Mesenchymal stem cell (in vitro differentiated cells and primary cell): ENCODE measurements at regions not wholly inside any gene's neighbourhood (a gene's known extent, or its start where the extent isn't known, plus 50 kb on each side); places are given as distances from the start of the nearest gene placed in this dataset.
"Not testable (repeated sequence)": the region's sequence is repeated elsewhere in the genome, so short reads cannot be mapped to it uniquely, and the experiment has no call there.

ENCODE experiments used
- DNase-seq: peaks from one replicate; pipeline ENCODE4 v3.0.0-alpha.2; 2013
- H2AFZ ChIP-seq: one replicate; pipeline ENCODE4 v1.6.1; 2013; ENCODE audit warnings: low read depth, mild to moderate bottlenecking, control low read depth, inconsistent platforms, low read length, moderate library complexity
- H2AK5ac ChIP-seq: 2 replicates; pipeline ENCODE4 v1.6.1; 2013; ENCODE audit warnings: low read length, moderate library complexity, mild to moderate bottlenecking, inconsistent platforms; ENCODE audit not compliant: severe bottlenecking
- H2BK120ac ChIP-seq: one replicate; pipeline ENCODE4 v1.6.1; 2013; ENCODE audit warnings: low read depth, mild to moderate bottlenecking, inconsistent platforms, low read length, moderate library complexity
- H2BK12ac ChIP-seq, 2 experiments: one replicate each; pipeline ENCODE4 v1.6.1; 2013; ENCODE audit warnings: inconsistent platforms in 2 of 2, low read length in 2 of 2, mild to moderate bottlenecking in 2 of 2, moderate library complexity in 2 of 2, control low read depth in 1 of 2
- H2BK15ac ChIP-seq: one replicate; pipeline ENCODE4 v1.6.1; 2013; ENCODE audit warnings: mild to moderate bottlenecking, low read depth, inconsistent platforms; ENCODE audit not compliant: poor library complexity, severe bottlenecking
- H2BK5ac ChIP-seq: 2 replicates; pipeline ENCODE4 v1.6.1; 2013; ENCODE audit warnings: low read depth, mild to moderate bottlenecking, low read length, control low read depth, inconsistent platforms; ENCODE audit not compliant: poor library complexity, severe bottlenecking
- H3K14ac ChIP-seq, 2 experiments: one replicate each; pipeline ENCODE4 v1.6.1; 2013; ENCODE audit warnings: inconsistent platforms in 2 of 2, low read length in 2 of 2, control low read depth in 1 of 2, mild to moderate bottlenecking in 1 of 2, moderate library complexity in 1 of 2
- H3K18ac ChIP-seq, 2 experiments: one replicate each; pipeline ENCODE4 v1.6.1; 2013; ENCODE audit warnings: inconsistent platforms in 2 of 2, low read length in 2 of 2, control low read depth in 1 of 2, low read depth in 1 of 2, mild to moderate bottlenecking in 1 of 2
- H3K23ac ChIP-seq, 2 experiments: one replicate each; pipeline ENCODE4 v1.6.1; 2013; ENCODE audit warnings: inconsistent platforms in 2 of 2, low read length in 2 of 2, mild to moderate bottlenecking in 2 of 2, moderate library complexity in 2 of 2, control low read depth in 1 of 2
- H3K27ac ChIP-seq: 2 replicates; pipeline ENCODE4 v1.5.1; 2013; ENCODE audit warnings: mild to moderate bottlenecking, moderate library complexity, low read length, control low read depth, inconsistent platforms; ENCODE audit not compliant: poor library complexity, severe bottlenecking
- H3K27me3 ChIP-seq, 2 experiments: 2 replicates each; pipeline versions ENCODE4 v1.6.1 to v1.7.0; 2013; ENCODE audit warnings: low read length in 2 of 2, mild to moderate bottlenecking in 2 of 2, moderate library complexity in 2 of 2, control low read depth in 1 of 2, inconsistent platforms in 1 of 2; ENCODE audit not compliant: control insufficient read depth in 1 of 2, insufficient read depth in 1 of 2
- H3K36me3 ChIP-seq, 2 experiments: 2 replicates each; pipeline versions ENCODE4 v1.6.1 to v1.7.0; 2013; ENCODE audit warnings: low read length in 2 of 2, control low read depth in 1 of 2, inconsistent platforms in 1 of 2, low read depth in 1 of 2, mild to moderate bottlenecking in 1 of 2; ENCODE audit not compliant: insufficient read depth in 2 of 2, control insufficient read depth in 1 of 2
- H3K4ac ChIP-seq, 2 experiments: one replicate each; pipeline ENCODE4 v1.6.1; 2013; ENCODE audit warnings: inconsistent platforms in 2 of 2, low read length in 2 of 2, mild to moderate bottlenecking in 2 of 2, moderate library complexity in 2 of 2, control low read depth in 1 of 2, low read depth in 1 of 2
- H3K4me1 ChIP-seq: 2 replicates; pipeline ENCODE4 v1.6.1; 2013; ENCODE audit warnings: low read depth, low read length, control low read depth; ENCODE audit not compliant: control insufficient read depth, insufficient read depth
- H3K4me2 ChIP-seq: 2 replicates; pipeline ENCODE4 v1.6.1; 2013; ENCODE audit warnings: low read length, mild to moderate bottlenecking, inconsistent platforms; ENCODE audit not compliant: poor library complexity, severe bottlenecking
- H3K4me3 ChIP-seq, 2 experiments: 2 replicates each; pipeline versions ENCODE4 v1.5.1 to v1.7.0; 2013; ENCODE audit warnings: low read length in 2 of 2, mild to moderate bottlenecking in 2 of 2, control low read depth in 1 of 2, low read depth in 1 of 2; ENCODE audit not compliant: insufficient read depth in 1 of 2
- H3K79me1 ChIP-seq: replicated peaks from 2 replicates; pipeline ENCODE4 v1.6.1; 2013; ENCODE audit warnings: mild to moderate bottlenecking, control low read depth, low read length, inconsistent platforms; ENCODE audit not compliant: poor library complexity, severe bottlenecking
- H3K9ac ChIP-seq: 2 replicates; pipeline ENCODE4 v1.7.0; 2013; ENCODE audit warnings: mild to moderate bottlenecking, low read length, moderate library complexity
- H3K9me3 ChIP-seq: 2 replicates; pipeline ENCODE4 v1.7.0; 2013; ENCODE audit warnings: mild to moderate bottlenecking, low read length; ENCODE audit not compliant: control insufficient read depth
- H4K8ac ChIP-seq: one replicate; pipeline ENCODE4 v1.6.1; 2013; ENCODE audit warnings: inconsistent platforms, mild to moderate bottlenecking, low read length, moderate library complexity
- H4K91ac ChIP-seq: one replicate; pipeline ENCODE4 v1.6.1; 2013; ENCODE audit warnings: mild to moderate bottlenecking, low read length, inconsistent platforms
- WGBS: methylation state at CpG from one replicate; pipeline ENCODE4 v1.1.7; 2013; ENCODE audit warnings: mixed read lengths; 5-methylcytosine and 5-hydroxymethylcytosine counted together

GRCh38 chr18:60910534-60910933 is 422.7 kb upstream of the CDH20 start:
- Histone ChIP-seq H4K91ac (no peak overlapping the region), H3K14ac (no peak overlapping the region), H2BK15ac (no peak overlapping the region), H3K27me3 (no peaks in the 10 kb centered on the region), H3K4me2 (no peak overlapping the region), H3K18ac (no peak overlapping the region), H2BK12ac (no peak overlapping the region), H3K4me1 (no peaks in the 10 kb centered on the region), H3K27ac (no peak overlapping the region), H2AK5ac (no peak overlapping the region), H3K9me3 (no peaks in the 10 kb centered on the region), H3K4ac (no peak overlapping the region), H3K9ac (peak overlapping the region; percentile 23), H4K8ac (no peak overlapping the region), H2AFZ (no peak overlapping the region), H3K79me1 (no peaks in the 10 kb centered on the region), H3K23ac (no peak overlapping the region), H2BK5ac (no peak overlapping the region), H3K36me3 (no peaks in the 10 kb centered on the region), H2BK120ac (no peak overlapping the region), H3K4me3 (no peak overlapping the region)
- DNase-seq = no peak

GRCh38 chr18:60911504-60911903 is 421.7 kb upstream of the CDH20 start:
- Histone ChIP-seq H3K4ac (no peak overlapping the region), H3K4me1 (no peaks in the 10 kb centered on the region), H3K4me2 (no peak overlapping the region), H2BK5ac (no peak overlapping the region), H3K27me3 (no peaks in the 10 kb centered on the region), H3K23ac (no peak overlapping the region), H2BK120ac (no peak overlapping the region), H4K8ac (no peak overlapping the region), H3K36me3 (no peaks in the 10 kb centered on the region), H2BK15ac (no peak overlapping the region), H3K18ac (no peak overlapping the region), H2AK5ac (no peak overlapping the region), H3K9ac (no peak overlapping the region), H4K91ac (no peak overlapping the region), H3K4me3 (no peak overlapping the region), H2AFZ (no peak overlapping the region), H3K14ac (no peak overlapping the region), H2BK12ac (no peak overlapping the region), H3K9me3 (no peaks in the 10 kb centered on the region), H3K79me1 (no peaks in the 10 kb centered on the region), H3K27ac (no peak overlapping the region)
- DNase-seq = no peak
- WGBS = 90% methylated on average over 2 of the region's 2 CpGs

GRCh38 chr18:60915160-60915559 is 418.1 kb upstream of the CDH20 start:
- H3K79me1 ChIP-seq = no peaks in the 10 kb centered on the region
- no peaks in the 10 kb centered on the region for H3K27me3 ChIP-seq
- H3K14ac ChIP-seq = no peak overlapping the region
- H3K9me3 ChIP-seq = no peaks in the 10 kb centered on the region
- H3K4ac ChIP-seq = no peak overlapping the region
- no peak overlapping the region for H4K91ac ChIP-seq
- no peak overlapping the region for H2BK120ac ChIP-seq
- no peak overlapping the region for H3K18ac ChIP-seq
- no peak overlapping the region for H2BK5ac ChIP-seq
- H3K36me3 ChIP-seq = no peaks in the 10 kb centered on the region
- H3K9ac ChIP-seq = no peak overlapping the region
- H2BK15ac ChIP-seq = no peak overlapping the region
- H4K8ac ChIP-seq = no peak overlapping the region
- WGBS = no CpG with 5 or more reads among the region's 2 CpGs
- no peak overlapping the region for H3K4me2 ChIP-seq
- no peak overlapping the region for H3K27ac ChIP-seq
- no peaks in the 10 kb centered on the region for H3K4me1 ChIP-seq
- no peak overlapping the region for H3K23ac ChIP-seq
- no peak overlapping the region for H3K4me3 ChIP-seq
- no peak overlapping the region for H2BK12ac ChIP-seq
- no peak overlapping the region for H2AFZ ChIP-seq
- DNase-seq = no peak
- no peak overlapping the region for H2AK5ac ChIP-seq

- H4K8ac ChIP-seq, H3K4me1 ChIP-seq, H3K4me2 ChIP-seq, H3K27ac ChIP-seq, H2BK15ac ChIP-seq, H2BK120ac ChIP-seq, H3K27me3 ChIP-seq, H3K79me1 ChIP-seq, H2AK5ac ChIP-seq, H3K23ac ChIP-seq, H2BK5ac ChIP-seq, H3K9me3 ChIP-seq, H3K36me3 ChIP-seq, H2AFZ ChIP-seq, H2BK12ac ChIP-seq, H3K9ac ChIP-seq, DNase-seq, H3K4ac ChIP-seq, H4K91ac ChIP-seq, H3K18ac ChIP-seq, H3K14ac ChIP-seq, H3K4me3 ChIP-seq: not testable (repeated sequence)
- WGBS = 79% methylated on average over 2 of the region's 4 CpGs
Measured at GRCh38 chr18:60918862-60919261, 414.4 kb upstream of the CDH20 start.
